ENCODE measurements at regions not wholly inside any gene's neighbourhood (a gene's known extent, or its start where the extent isn't known, plus 50 kb on each side); places are given as distances from the start of the nearest gene placed in this dataset.

- peak; percentile 58 to 65 for TF ChIP-seq CTCF (conservative IDR thresholded peaks at IDR 0.05 in 1 of 2, IDR thresholded peaks at IDR 0.05 in 1 of 2; ENCODE audit: extremely low read depth in 1 of 2, insufficient read depth in 1 of 2, low read depth in 1 of 2, low read length in 2 of 2)
- TF ChIP-seq EZH2 (IDR thresholded peaks at IDR 0.05; ENCODE audit: borderline replicate concordance, low read length) = no peak
Measured at GRCh38 chr4:153083447-153083947, 120.7 kb upstream of the TRIM2 start.

Measured in mammary epithelial cell (primary cell).